GM12891 (cell line): ENCODE measurements at regions not wholly inside any gene's neighbourhood (a gene's known extent, or its start where the extent isn't known, plus 50 kb on each side); places are given as distances from the start of the nearest gene placed in this dataset.

ENCODE experiments used
- DNase-seq: peaks from one replicate; pipeline ENCODE4 v3.0.0; 2011; ENCODE audit warnings: low spot score; ENCODE audit not compliant: insufficient read length
- FAIRE-seq: peaks from 2 replicates; lab custom pipeline; 2011; peaks lifted over from hg19 to GRCh38; lab: Jason Lieb, UNC
- PAX5 ChIP-seq: IDR thresholded peaks from 2 replicates; pipeline ENCODE4 v1.6.1; 2011; ENCODE audit warnings: low read length, moderate library complexity, mild to moderate bottlenecking; ENCODE audit not compliant: insufficient read depth, severe bottlenecking
- POLR2A ChIP-seq: IDR thresholded peaks from 2 replicates; pipeline ENCODE4 v1.6.1; 2011; ENCODE audit warnings: low read depth, low read length, control low read depth
- POLR2AphosphoS5 ChIP-seq: IDR thresholded peaks from 2 replicates; pipeline ENCODE4 v1.6.1; 2011; ENCODE audit warnings: low read depth, low read length, control low read depth
- POU2F2 ChIP-seq: IDR thresholded peaks from 2 replicates; pipeline ENCODE4 v1.6.1; 2011; ENCODE audit warnings: low read depth, mild to moderate bottlenecking, control low read depth, low read length, moderate library complexity
- SPI1 ChIP-seq: IDR thresholded peaks from 2 replicates; pipeline ENCODE4 v1.6.1; 2011; ENCODE audit warnings: low read depth, low read length, control low read depth
- TAF1 ChIP-seq: IDR thresholded peaks from 2 replicates; pipeline ENCODE4 v1.6.1; 2011; ENCODE audit warnings: low read depth, low read length, control low read depth

- TF ChIP-seq POLR2AphosphoS5 (no peak), SPI1 (no peak), POLR2A (no peak), PAX5 (no peak), POU2F2 (no peak), TAF1 (no peak)
- FAIRE-seq (no peak), DNase-seq (no peak)
These were observed 58.7 kb upstream of the ADAMTS3 start for GRCh38 chr4:72627723-72628122.
